HG03139 (cell line): ENCODE measurements at regions not wholly inside any gene's neighbourhood (a gene's known extent, or its start where the extent isn't known, plus 50 kb on each side); places are given as distances from the start of the nearest gene placed in this dataset.
"Not testable (repeated sequence)": the region's sequence is repeated elsewhere in the genome, so short reads cannot be mapped to it uniquely, and the experiment has no call there.

Experiments
- ATAC-seq: cut with Tn5 transposase; IDR thresholded peaks from one replicate; pipeline ENCODE4 v1.9.1; 2021; ENCODE audit not compliant: unreplicated experiment

- no peak for ATAC-seq
These were observed 423.2 kb upstream of the RORB start for GRCh38 chr9:74073897-74074296.

- ATAC-seq: no peak
These were observed 418.5 kb upstream of the RORB start for GRCh38 chr9:74078647-74079046.

DNA sequence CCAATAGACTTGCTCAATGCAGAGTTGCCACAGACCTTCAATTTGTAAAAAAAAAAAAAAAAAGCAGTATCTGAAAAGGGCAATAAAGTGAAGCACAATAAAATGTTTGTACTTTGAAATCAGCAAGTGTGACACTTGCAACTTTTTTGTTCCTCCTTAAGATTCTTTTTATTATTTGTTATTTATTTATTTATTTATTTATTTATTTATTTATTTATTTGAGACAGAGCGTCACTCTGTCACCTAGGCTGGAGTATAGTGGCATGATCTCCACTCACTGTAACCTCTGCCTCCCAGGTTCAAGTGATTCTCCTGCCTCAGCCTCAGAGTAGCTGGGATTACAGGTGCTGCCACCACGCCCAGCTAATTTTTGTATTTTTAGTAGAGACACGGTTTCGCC lies 416.5 kb upstream of the RORB start:
- not testable (repeated sequence) for ATAC-seq

- ATAC-seq: no peak
These were observed 413.3 kb upstream of the RORB start for GRCh38 chr9:74083681-74084433.

DNA sequence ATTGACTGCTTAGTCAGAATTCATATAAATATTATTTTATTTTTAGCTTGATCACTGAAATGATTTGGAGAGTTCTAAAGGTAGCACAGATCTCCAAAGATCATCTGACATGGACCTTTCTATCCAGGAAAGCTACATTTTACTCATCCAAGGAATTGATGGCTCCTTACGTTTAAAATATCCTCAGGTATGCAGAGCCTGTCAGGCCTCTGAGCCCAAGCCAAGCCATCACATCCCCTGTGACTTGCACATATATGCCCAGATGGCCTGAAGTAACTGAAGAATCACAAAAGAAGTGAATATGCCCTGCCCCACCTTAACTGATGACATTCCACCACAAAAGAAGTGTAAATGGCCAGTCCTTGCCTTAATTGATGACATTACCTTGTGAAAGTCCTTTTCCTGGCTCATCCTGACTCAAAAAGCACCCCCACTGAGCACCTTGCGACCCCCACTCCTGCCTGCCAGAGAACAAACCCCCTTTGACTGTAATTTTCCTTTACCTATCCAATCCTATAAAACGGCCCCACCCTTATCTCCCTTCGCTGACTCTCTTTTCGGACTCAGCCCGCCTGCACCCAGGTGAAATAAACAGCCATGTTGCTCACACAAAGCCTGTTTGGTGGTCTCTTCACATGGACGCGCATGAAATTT lies 411.6 kb upstream of the RORB start:
- ATAC-seq: not testable (repeated sequence)

DNA sequence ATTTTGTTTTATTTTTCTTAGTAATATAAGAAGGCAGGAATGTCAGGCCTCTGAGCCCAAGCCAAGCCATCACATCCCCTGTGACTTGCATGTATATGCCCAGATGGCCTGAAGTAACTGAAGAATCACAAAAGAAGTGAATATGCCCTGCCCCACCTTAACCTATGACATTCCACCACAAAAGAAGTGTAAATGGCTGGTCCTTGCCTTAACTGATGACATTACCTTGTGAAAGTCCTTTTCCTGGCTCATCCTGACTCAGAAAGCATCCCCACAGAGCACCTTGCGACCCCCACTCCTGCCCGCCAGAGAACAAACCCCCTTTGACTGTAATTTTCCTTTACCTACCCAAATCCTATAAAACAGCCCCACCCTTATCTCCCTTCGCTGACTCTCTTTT lies 406.2 kb upstream of the RORB start:
- not testable (repeated sequence) for ATAC-seq

DNA sequence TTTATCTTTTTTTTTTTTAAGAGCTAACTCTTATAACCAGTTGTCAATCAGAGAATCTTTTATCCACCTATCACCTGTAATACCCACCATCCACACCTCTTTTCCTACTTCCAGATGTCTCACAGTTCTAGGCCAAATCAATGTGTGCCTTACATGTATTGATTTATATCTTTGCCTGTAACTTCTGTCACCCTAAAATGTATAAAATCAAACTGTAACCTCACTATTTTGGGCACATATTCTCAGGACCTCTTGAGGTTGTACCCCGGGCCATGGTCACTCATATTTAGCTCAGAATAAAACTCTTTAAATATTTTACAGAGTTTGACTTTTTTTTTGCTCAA lies 404.7 kb upstream of the RORB start:
- ATAC-seq: no peak

DNA sequence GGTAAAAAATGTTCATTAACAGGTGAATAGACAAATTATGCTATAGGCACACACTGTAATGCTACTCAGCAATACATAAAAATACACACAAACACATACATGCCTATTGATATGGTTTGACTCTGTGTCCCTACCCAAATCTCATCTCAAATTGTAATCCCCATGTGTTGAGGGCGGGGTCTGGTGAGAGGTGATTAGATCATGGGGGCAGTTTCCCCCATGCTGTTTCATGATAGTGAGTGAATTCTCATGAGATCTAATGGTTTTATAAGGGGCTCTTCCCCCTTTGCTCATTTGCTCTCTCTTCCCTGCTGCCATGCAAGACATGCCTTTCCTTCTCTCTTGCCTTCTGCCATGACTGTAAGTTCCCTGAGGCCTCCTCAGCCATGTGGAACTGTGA lies 403.1 kb upstream of the RORB start:
- ATAC-seq: not testable (repeated sequence)

DNA sequence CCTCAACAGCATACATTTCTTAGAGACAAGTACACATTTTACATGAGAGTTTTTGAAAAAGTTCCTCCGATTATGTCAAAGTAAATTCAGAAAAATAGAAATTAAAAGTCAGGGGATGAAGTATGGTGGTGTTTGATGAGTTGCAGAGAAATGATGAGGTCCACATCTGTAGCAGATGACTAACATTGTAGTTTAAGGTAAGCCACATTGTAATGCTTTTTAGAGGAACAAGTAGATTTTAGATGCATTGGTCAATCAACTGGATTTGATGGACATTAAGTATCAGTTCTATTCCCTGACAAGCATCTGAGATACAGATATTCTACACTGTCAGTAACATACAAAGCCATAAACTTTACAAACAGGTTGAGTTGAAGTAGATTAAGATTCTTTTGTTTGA lies 402.4 kb upstream of the RORB start:
- ATAC-seq: no peak

- no peak for ATAC-seq
These were observed 401.2 kb upstream of the RORB start for GRCh38 chr9:74095925-74096324.

- ATAC-seq: no peak
These were observed 400.7 kb upstream of the RORB start for GRCh38 chr9:74096420-74096819.

DNA sequence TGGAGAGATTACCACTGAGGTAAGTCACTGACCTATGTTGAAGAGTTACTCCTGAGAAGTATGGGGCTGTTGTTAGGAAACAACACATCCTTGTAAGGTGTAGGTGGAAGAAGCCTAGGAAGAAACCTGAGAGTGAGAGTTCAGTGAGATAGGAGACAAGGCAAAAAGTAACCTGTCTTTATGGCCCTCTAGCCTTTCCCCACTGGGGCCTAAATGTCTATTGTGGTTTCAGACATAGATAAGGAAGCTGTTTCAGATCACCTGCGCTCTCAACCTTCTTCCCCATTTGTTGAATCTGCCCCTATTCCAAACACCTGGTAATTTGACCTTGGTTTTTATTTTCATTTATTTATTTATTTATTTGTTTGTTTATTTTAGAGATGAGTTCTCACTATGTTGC lies 397.1 kb upstream of the RORB start:
- no peak for ATAC-seq

- ATAC-seq: not testable (repeated sequence)
These were observed 395.0 kb upstream of the RORB start for GRCh38 chr9:74102148-74102547.

DNA sequence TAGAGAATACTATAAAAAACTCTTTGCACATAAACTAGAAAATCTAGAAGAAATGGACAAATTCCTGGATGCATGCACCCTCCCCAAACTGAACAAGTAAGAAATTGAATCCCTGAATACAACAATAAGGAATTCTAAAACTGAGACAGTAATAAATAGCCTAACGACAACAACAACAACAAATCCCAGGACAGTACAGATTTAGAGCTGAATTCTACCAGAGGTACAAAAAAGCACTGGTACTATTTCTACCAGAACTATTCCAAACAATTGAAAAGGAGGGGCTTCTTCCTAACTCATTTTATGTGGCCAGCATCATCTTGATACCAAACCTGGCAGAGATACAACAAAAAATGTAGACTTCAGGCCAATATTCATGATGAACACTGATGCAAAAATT lies 394.4 kb upstream of the RORB start:
- no peak for ATAC-seq

DNA sequence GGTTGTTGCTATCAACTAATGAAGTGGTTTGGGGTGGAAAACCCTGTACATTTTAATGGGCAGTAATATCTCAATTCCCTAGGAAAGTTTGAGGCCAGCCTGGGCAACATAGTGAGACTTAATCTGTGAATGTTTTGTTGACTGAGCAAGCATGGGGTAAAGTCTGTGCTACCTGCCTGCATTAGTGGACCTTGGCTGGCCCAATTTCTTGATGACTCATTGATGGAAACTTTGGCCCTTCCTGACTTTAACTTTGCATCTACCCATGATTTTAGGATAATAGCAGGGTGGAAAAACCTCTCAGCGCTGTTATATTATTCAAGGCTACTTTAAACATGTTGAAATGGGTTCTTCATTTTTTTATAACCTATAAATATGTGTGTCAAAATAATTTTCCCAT lies 389.4 kb upstream of the RORB start:
- no peak for ATAC-seq

DNA sequence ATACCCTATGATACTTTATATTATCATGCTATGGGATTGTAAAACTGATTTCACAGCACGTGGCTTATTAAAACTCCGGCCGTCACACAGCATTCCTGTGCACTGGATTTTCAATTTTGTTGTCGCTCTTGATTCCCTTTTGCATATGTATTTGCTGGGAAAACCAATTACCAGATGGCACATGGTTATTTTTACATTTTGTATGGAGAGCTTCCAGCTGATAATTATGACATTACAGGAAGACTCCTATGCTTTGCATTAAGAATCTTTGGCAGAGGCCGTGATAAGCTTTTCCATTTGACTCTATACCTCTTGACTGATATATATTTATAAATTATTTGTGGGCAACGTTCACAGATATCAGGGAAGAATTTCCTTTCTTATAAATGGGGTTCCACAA lies 381.2 kb upstream of the RORB start:
- no peak for ATAC-seq

DNA sequence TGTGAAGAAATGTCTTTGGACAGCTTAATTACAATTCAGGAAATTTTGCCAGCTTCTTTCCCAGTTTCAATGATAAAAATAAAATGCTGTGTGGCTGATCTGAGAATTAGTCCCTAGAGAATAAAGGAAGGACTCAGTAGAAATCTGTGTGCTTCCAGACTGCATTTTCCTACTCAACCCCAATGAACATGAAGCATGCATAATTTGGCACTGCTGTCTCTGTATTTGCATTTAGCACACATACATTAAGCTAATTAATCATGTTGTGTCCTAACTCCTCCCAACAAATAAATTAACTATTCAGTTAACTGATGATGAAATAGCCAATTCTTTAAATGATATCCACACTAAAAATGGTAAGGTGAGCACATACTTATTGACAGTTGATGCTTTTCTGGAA lies 380.0 kb upstream of the RORB start:
- ATAC-seq: no peak

- no peak for ATAC-seq
These were observed 379.4 kb upstream of the RORB start for GRCh38 chr9:74117731-74118130.

DNA sequence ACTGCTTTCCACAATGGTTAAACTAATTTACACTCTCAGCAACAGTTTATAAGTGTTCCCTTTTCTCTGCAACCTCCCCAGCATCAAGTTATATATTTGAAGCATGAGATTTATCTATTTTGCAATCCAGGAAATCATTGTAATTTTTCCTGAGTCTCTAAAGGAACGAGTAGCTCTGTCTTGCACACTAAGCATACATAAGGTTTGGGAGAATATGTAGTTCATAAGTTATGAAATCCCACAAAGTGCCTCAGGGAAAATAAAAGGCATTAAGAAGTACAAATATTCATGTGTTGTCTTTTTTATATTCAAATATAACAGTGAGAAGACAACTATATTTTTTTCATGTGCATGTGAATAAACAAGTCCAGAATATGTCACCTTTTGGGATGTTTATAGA lies 377.1 kb upstream of the RORB start:
- ATAC-seq: no peak

- no peak for ATAC-seq
These were observed 376.7 kb upstream of the RORB start for GRCh38 chr9:74120470-74120869.

GRCh38 chr9:74122216-74122615 lies 374.9 kb upstream of the RORB start:
- ATAC-seq: no peak

DNA sequence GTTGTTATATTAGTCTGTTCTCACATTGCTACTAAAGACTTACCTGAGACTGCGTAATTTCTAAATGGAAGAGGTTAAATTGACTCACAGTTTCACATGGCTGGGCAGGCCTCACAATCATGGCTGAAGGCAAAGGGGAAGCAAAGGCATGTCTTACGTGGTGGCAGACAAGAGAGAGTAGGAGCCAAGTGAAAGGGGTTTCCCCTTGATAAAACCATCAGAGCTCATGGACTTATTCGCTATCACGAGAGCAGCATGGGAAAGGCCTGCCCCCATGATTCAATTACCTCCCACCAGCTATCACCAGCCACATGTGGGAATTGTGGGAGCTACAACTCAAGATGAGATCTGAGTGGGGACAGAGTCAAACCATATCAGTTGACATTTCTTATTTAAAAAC lies 374.5 kb upstream of the RORB start:
- no peak for ATAC-seq

GRCh38 chr9:74125941-74126340 lies 371.2 kb upstream of the RORB start:
- ATAC-seq: no peak
